Heart left ventricle (tissue), 16 donors: ENCODE measurements at regions not wholly inside any gene's neighbourhood (a gene's known extent, or its start where the extent isn't known, plus 50 kb on each side); places are given as distances from the start of the nearest gene placed in this dataset.

Experiments
- ATAC-seq, 4 donors: fragments of 200-7000 bp; cut with Tn5 transposase; one replicate each; pipeline ENCODE4 v1.9.1; 2020 to 2022; ENCODE audit warnings: moderate library complexity in 4 of 4, mild to moderate bottlenecking in 3 of 4, moderate number of reproducible peaks in 1 of 4
- DNase-seq, 5 donors: peaks; one replicate each; pipeline ENCODE4 v3.0.0-alpha.2; 2020
- H3K27ac ChIP-seq, 12 donors: fragments of 200-600 bp; sonication (generic) in 4 of 12; one replicate each; pipeline versions ENCODE4 v1.5.0 to v1.8.0; 2016 to 2022; ENCODE audit warnings: mild to moderate bottlenecking in 2 of 12
- H3K27me3 ChIP-seq, 9 donors: fragments of 200-600 bp; sonication (generic) in 2 of 9; one replicate each; pipeline versions ENCODE4 v1.5.1 to v1.8.0; 2016 to 2022; ENCODE audit warnings: mild to moderate bottlenecking in 3 of 9
- H3K36me3 ChIP-seq, 9 donors: fragments of 200-600 bp; sonication (generic) in 2 of 9; one replicate each; pipeline versions ENCODE4 v1.5.0 to v1.8.0; 2018 to 2022; ENCODE audit warnings: mild to moderate bottlenecking in 2 of 9
- H3K4me1 ChIP-seq, 12 donors: fragments of 200-600 bp; sonication (generic) in 4 of 12; one replicate each; pipeline versions ENCODE4 v1.5.0 to v1.8.0; 2016 to 2022; ENCODE audit warnings: mild to moderate bottlenecking in 3 of 12
- H3K4me3 ChIP-seq, 12 donors: fragments of 200-600 bp; sonication (generic) in 4 of 12; one replicate each; pipeline versions ENCODE4 v1.5.0 to v1.8.0; 2017 to 2022; ENCODE audit warnings: mild to moderate bottlenecking in 9 of 12, moderate library complexity in 4 of 12
- H3K9me3 ChIP-seq, 12 donors: fragments of 200-600 bp; sonication (generic) in 4 of 12; one replicate each; pipeline versions ENCODE4 v1.5.0 to v1.8.0; 2016 to 2022; ENCODE audit warnings: mild to moderate bottlenecking in 1 of 12
- POLR2A ChIP-seq, 2 donors: fragments of 450-650 bp; IDR thresholded peaks; one replicate each; pipeline ENCODE4 v1.6.1; 2017; ENCODE audit warnings: antibody characterized with exemption in 2 of 2, mild to moderate bottlenecking in 2 of 2, moderate library complexity in 2 of 2
- WGBS, 4 donors: extraction: QIAGEN DNeasy Blood & Tissue Kit in 2 of 4; methylation state at CpG; one replicate each; pipeline versions ENCODE4 v1.1.5 to v1.1.7; 2013 to 2018; 5-methylcytosine and 5-hydroxymethylcytosine counted together
- intact Hi-C, 10 donors: fragments of 100-400 bp; cut with DNase I; formaldehyde crosslinking; loops; one replicate each; pipeline versions ENCODE4 v1.11.1 to v1.14.2; 2022
- TF ChIP-seq, protein P1 (sequence below), 12 donors: fragments of 200-600 bp; sonication (generic) in 4 of 12; IDR thresholded peaks; one replicate each; pipeline versions ENCODE4 v1.5.0 to v1.8.0; 2018 to 2022; ENCODE audit warnings: antibody characterized with exemption in 12 of 12, mild to moderate bottlenecking in 5 of 12
- donor health status: ischemic (EF 13 %, LVEDD 7.1; RV severe dilation, severe dysfunction).
- donor health status: healthy with polysubstance abuse.
- donor health status: DM: no; HTN: yes; CAD: no.
- donor health status: DM: no; HTN: no; CAD: no.
- donor health status: ischemic (EF 25% LVEDD 6.9; RV normal size, moderate dysfunction).
- donor health status: ischemic (EF 25% LVEDD 5.7; RV mildly dilated, moderate dysfunction).
- donor health status: healthy.
- donor health status: DM: yes; HTN: yes; CAD: no.
- donor health status: ischemic (EF 35%, LVEDD 5.7; RV mildly dilated, moderate dysfunction).
- donor health status: nonischemic (EF 11% LVEDD 7.7; RV severe dilation, severe dysfunction).
- donor health status: DM: yes; HTN: yes; CAD: no.
- donor health status: PGD.
- donor health status: ischemic (EF 29% LVEDD 5.4; RV normal size, mild dysfunction).
- donor health status: nonischemic (EF 23%, LVEDD 6.1; RV moderate dilation, normal function).

DNA sequence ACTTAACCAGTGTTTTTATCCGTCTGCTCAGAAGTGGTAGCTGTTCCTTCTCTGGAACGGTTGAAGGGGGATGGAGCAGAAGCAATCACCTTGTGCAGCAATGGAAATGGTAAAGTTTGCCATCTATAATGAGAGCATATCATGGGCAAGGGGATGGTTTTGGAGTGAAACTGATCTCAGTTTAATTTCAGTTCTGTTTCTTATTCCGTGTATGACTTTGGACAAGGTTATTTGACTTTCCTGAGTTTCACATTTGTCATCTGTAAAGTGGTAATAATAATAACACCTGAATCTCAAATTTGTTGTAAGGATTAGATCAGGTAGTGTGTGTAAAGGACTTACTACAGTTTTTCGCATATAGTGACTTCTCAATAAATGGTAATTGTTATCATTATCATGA is 106.1 kb downstream of the PCSK1 start:
- DNase-seq (no peak), ATAC-seq (no peak)
- Histone ChIP-seq H3K4me1 (peaks cover 0 to 13% (median 0%) of the 10 kb centered on the region in 12 donors), H3K27me3 (no peaks in the 10 kb centered on the region), H3K36me3 (no peaks in the 10 kb centered on the region), H3K9me3 (no peaks in the 10 kb centered on the region), H3K4me3 (no peak overlapping the region), H3K27ac (no peak overlapping the region)
- 90 to 97% (median 95%) methylated on average over 4 of the region's 4 CpGs for WGBS, 4 donors
- intact Hi-C loops, result loop anchor here in 1 of 10 donors (10.0 kb wide), 1 partner anchor 82 kb away; no protein-coding TSS in a partner anchor
- TF ChIP-seq, protein P1, sequence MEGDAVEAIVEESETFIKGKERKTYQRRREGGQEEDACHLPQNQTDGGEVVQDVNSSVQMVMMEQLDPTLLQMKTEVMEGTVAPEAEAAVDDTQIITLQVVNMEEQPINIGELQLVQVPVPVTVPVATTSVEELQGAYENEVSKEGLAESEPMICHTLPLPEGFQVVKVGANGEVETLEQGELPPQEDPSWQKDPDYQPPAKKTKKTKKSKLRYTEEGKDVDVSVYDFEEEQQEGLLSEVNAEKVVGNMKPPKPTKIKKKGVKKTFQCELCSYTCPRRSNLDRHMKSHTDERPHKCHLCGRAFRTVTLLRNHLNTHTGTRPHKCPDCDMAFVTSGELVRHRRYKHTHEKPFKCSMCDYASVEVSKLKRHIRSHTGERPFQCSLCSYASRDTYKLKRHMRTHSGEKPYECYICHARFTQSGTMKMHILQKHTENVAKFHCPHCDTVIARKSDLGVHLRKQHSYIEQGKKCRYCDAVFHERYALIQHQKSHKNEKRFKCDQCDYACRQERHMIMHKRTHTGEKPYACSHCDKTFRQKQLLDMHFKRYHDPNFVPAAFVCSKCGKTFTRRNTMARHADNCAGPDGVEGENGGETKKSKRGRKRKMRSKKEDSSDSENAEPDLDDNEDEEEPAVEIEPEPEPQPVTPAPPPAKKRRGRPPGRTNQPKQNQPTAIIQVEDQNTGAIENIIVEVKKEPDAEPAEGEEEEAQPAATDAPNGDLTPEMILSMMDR (IDR thresholded peaks at IDR 0.05), result no peak
- no peak for TF ChIP-seq POLR2A (IDR thresholded peaks at IDR 0.05)

DNA sequence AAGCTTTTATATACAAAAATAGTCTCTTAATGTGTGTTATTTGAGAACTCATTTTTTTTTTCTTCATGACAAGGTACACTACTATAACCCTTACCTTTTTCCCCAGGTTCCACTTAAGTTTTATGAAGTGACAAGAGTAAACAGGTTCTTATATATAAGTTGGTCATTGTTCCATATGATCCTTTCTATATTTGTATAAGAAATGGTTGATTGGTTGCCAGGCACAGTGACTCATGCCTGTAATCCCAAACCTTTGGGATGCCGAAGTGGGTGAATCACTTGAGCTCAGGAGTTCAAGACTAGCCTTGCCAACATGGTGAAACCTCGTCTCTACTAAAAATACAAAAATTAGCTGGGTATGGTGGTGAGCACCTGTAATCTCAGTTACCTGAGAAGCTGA is 108.3 kb downstream of the PCSK1 start:
- Histone ChIP-seq H3K4me3 (no peak overlapping the region), H3K36me3 (no peaks in the 10 kb centered on the region), H3K9me3 (no peaks in the 10 kb centered on the region), H3K27me3 (no peaks in the 10 kb centered on the region), H3K27ac (no peak overlapping the region), H3K4me1 (peaks cover 0 to 10% (median 0%) of the 10 kb centered on the region in 12 donors)
- ATAC-seq (no peak), DNase-seq (no peak)
- TF ChIP-seq POLR2A (IDR thresholded peaks at IDR 0.05), result no peak
- TF ChIP-seq, protein P1 (IDR thresholded peaks at IDR 0.05), result no peak
- intact Hi-C loops, result loop anchor here in 1 of 10 donors (10.0 kb wide), 1 partner anchor 80 kb away; no protein-coding TSS in a partner anchor
- WGBS, 4 donors, result 91 to 95% (median 93%) methylated on average over 2 of the region's 2 CpGs

DNA sequence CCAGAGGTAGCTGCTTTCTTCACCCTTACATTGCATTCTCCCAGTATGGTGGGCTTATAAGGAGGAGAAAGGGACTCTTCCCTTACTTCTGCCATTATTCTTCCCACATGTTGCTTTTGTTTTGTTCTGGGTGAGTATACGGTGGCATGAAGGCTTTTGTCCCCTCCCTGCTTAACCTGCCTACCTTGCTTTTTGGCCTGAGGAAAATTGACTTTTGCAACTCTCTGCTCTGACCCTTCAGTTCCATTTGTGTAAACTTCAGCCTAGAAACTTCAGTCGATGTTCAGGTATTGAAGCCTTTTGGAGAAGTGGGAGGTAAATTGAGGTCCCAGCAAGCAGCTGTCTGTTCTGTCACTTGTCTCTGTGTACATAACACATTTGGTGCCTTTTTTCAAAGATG is 110.2 kb downstream of the PCSK1 start:
- 73 to 82% (median 80%) methylated on average over 2 of the region's 2 CpGs for WGBS, 4 donors
- no peak for ATAC-seq
- DNase-seq, result no peak
- intact Hi-C loops, result loop anchor here in 1 of 10 donors (10.0 kb wide), 1 partner anchor 78 kb away; no protein-coding TSS in a partner anchor
- H3K27ac ChIP-seq, result no peak overlapping the region
- no peaks in the 10 kb centered on the region for H3K27me3 ChIP-seq
- no peaks in the 10 kb centered on the region for H3K4me1 ChIP-seq
- no peaks in the 10 kb centered on the region for H3K36me3 ChIP-seq
- TF ChIP-seq, protein P1 (IDR thresholded peaks at IDR 0.05), result no peak
- no peak for TF ChIP-seq POLR2A (IDR thresholded peaks at IDR 0.05)
- H3K9me3 ChIP-seq, result no peaks in the 10 kb centered on the region
- no peak overlapping the region for H3K4me3 ChIP-seq

DNA sequence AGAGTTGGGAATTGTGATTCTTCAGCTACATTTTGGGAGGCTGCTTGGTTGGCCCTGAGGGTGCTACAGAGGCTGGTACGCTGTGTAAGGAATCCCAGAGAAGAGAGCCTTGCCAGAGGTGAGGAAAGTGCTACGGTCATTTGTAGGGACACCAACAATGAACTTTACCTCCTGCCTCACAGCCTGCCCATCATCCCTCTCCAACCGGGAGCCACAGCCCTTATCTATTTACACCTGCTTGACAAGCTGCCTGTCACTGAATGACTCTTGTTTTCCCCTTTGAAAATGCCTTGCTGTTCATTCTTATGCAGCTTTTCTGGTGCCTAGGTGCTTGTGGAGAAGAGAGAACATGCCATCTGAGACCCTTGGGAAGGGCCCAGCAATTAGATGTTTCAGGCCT is 110.8 kb downstream of the PCSK1 start:
- WGBS, 4 donors, result 64 to 67% (median 64%) methylated on average over 3 of the region's 3 CpGs
- TF ChIP-seq, protein P1 (IDR thresholded peaks at IDR 0.05), result no peak
- no peak for TF ChIP-seq POLR2A (IDR thresholded peaks at IDR 0.05)
- intact Hi-C loops, result loop anchor here in 1 of 10 donors (10.0 kb wide), 1 partner anchor 77 kb away; no protein-coding TSS in a partner anchor

More for the DNA sequence above, 110.8 kb downstream of the PCSK1 start:
- Histone ChIP-seq H3K4me1 (no peaks in the 10 kb centered on the region), H3K27ac (no peak overlapping the region), H3K9me3 (no peaks in the 10 kb centered on the region), H3K27me3 (no peaks in the 10 kb centered on the region), H3K36me3 (no peaks in the 10 kb centered on the region), H3K4me3 (no peak overlapping the region)
- ATAC-seq, result no peak
- DNase-seq, result no peak
